OCI-LY1 (cell line): ENCODE measurements at regions not wholly inside any gene's neighbourhood (a gene's known extent, or its start where the extent isn't known, plus 50 kb on each side); places are given as distances from the start of the nearest gene placed in this dataset.
"Not testable (repeated sequence)": the region's sequence is repeated elsewhere in the genome, so short reads cannot be mapped to it uniquely, and the experiment has no call there.

Experiments used
- H2AFZ ChIP-seq: fragments of 200-600 bp; sonication (generic), shearing (Covaris generic); 2 replicates; pipeline ENCODE4 v1.6.0; 2014; ENCODE audit warnings: antibody characterized with exemption, mild to moderate bottlenecking, low read length
- H3F3A ChIP-seq: fragments of 200-600 bp; sonication (generic), shearing (Covaris generic); 2 replicates; pipeline ENCODE4 v1.6.0; 2014; ENCODE audit warnings: mild to moderate bottlenecking, antibody characterized with exemption, low read length, moderate library complexity; ENCODE audit not compliant: insufficient read depth
- H3K27ac ChIP-seq: fragments of 200-600 bp; sonication (generic); 2 replicates; pipeline ENCODE4 v1.5.1; 2014; ENCODE audit warnings: low read length, mixed run types, mild to moderate bottlenecking, low read depth; ENCODE audit not compliant: poor library complexity, severe bottlenecking
- H3K27me3 ChIP-seq: fragments of 200-600 bp; sonication (generic); 2 replicates; pipeline ENCODE4 v1.6.0; 2014; ENCODE audit warnings: antibody characterized with exemption, mild to moderate bottlenecking, low read length, moderate library complexity; ENCODE audit not compliant: insufficient read depth
- H3K36me3 ChIP-seq: fragments of 200-600 bp; sonication (generic); 2 replicates; pipeline ENCODE4 v1.6.1; 2014; ENCODE audit warnings: mild to moderate bottlenecking, antibody characterized with exemption, low read length, moderate library complexity, mixed read lengths; ENCODE audit not compliant: insufficient read depth
- H3K4me1 ChIP-seq: fragments of 200-600 bp; sonication (generic); 2 replicates; pipeline ENCODE4 v1.5.1; 2014; ENCODE audit warnings: mild to moderate bottlenecking, low read length, moderate library complexity; ENCODE audit not compliant: insufficient read depth, severe bottlenecking
- H3K4me2 ChIP-seq: fragments of 200-600 bp; sonication (generic), shearing (Covaris generic); 2 replicates; pipeline ENCODE4 v1.6.1; 2014; ENCODE audit warnings: low read length
- H3K4me3 ChIP-seq: fragments of 200-600 bp; sonication (generic); 2 replicates; pipeline ENCODE4 v1.5.1; 2014; ENCODE audit warnings: low read length, low read depth, mild to moderate bottlenecking, mixed read lengths; ENCODE audit not compliant: poor library complexity, severe bottlenecking
- H3K79me2 ChIP-seq: fragments of 200-600 bp; shearing (Covaris generic); 2 replicates; pipeline ENCODE4 v1.6.1; 2016; ENCODE audit warnings: mixed run types, low read length, mixed read lengths; ENCODE audit not compliant: insufficient read depth
- H3K9ac ChIP-seq: fragments of 200-600 bp; sonication (generic), shearing (Covaris generic); 2 replicates; pipeline ENCODE4 v1.6.1; 2014; ENCODE audit warnings: mild to moderate bottlenecking, low read length, mixed read lengths
- H3K9me2 ChIP-seq: fragments of 200-600 bp; sonication (generic), shearing (Covaris generic); 2 replicates; pipeline ENCODE4 v1.6.1; 2014; ENCODE audit warnings: low read depth, mild to moderate bottlenecking, low read length, mixed read lengths
- H3K9me3 ChIP-seq: fragments of 200-600 bp; shearing (Covaris generic); 2 replicates; pipeline ENCODE4 v1.6.1; 2014; ENCODE audit warnings: low read length, mixed read lengths
- H4K20me1 ChIP-seq: fragments of 200-600 bp; sonication (generic), shearing (Covaris generic); 2 replicates; pipeline ENCODE4 v1.6.0; 2016; ENCODE audit warnings: mild to moderate bottlenecking, low read length; ENCODE audit not compliant: insufficient read depth
- CTCF ChIP-seq: fragments of 200-600 bp; sonication (generic), shearing (Covaris generic); IDR thresholded peaks from 2 replicates; pipeline ENCODE4 v1.5.1; 2017; ENCODE audit warnings: mild to moderate bottlenecking, antibody characterized with exemption, low read length, moderate library complexity, mixed read lengths
- EZH2 ChIP-seq: fragments of 200-600 bp; sonication (generic), shearing (Covaris generic); IDR thresholded peaks from 2 replicates; pipeline ENCODE4 v1.8.0; 2017; ENCODE audit warnings: borderline replicate concordance, mixed run types, mild to moderate bottlenecking, antibody characterized with exemption, low read length, moderate library complexity, mixed read lengths

GRCh38 chr2:6140509-6140908, 448.3 kb downstream of the SOX11 start:
- Histone ChIP-seq H3K27ac (no peak overlapping the region), H3K4me2 (no peak overlapping the region), H3K4me3 (no peak overlapping the region), H4K20me1 (no peaks in the 10 kb centered on the region), H3K79me2 (no peaks in the 10 kb centered on the region), H3K4me1 (no peaks in the 10 kb centered on the region), H3K36me3 (no peaks in the 10 kb centered on the region), H3K9me2 (no peaks in the 10 kb centered on the region), H3F3A (no peaks in the 10 kb centered on the region; the same call in 1 of the 2 replicates), H2AFZ (no peak overlapping the region), H3K27me3 (no peaks in the 10 kb centered on the region), H3K9me3 (peaks cover 16% of the 10 kb centered on the region; the same call in 1 of the 2 replicates), H3K9ac (no peak overlapping the region)
- TF ChIP-seq EZH2: no peak
- TF ChIP-seq CTCF: no peak

- Histone ChIP-seq H3K27me3 (no peaks in the 10 kb centered on the region), H3K9ac (no peak overlapping the region), H3K9me3 (peaks cover 16% of the 10 kb centered on the region; the same call in 1 of the 2 replicates), H3K27ac (no peak overlapping the region), H2AFZ (no peak overlapping the region), H3K4me1 (no peaks in the 10 kb centered on the region), H3K79me2 (no peaks in the 10 kb centered on the region), H4K20me1 (no peaks in the 10 kb centered on the region), H3K4me2 (no peak overlapping the region), H3K9me2 (no peaks in the 10 kb centered on the region), H3K36me3 (no peaks in the 10 kb centered on the region), H3F3A (no peaks in the 10 kb centered on the region; the same call in 1 of the 2 replicates), H3K4me3 (no peak overlapping the region)
- TF ChIP-seq CTCF (no peak), EZH2 (no peak)
Observed at GRCh38 chr2:6143812-6144211, 451.6 kb downstream of the SOX11 start.

GRCh38 chr2:6147215-6147614, 455.0 kb downstream of the SOX11 start:
- H3K4me3 ChIP-seq, H3K9me2 ChIP-seq, H3K4me2 ChIP-seq, H3K4me1 ChIP-seq, H4K20me1 ChIP-seq, H3F3A ChIP-seq, H3K36me3 ChIP-seq, H3K27ac ChIP-seq, H2AFZ ChIP-seq, H3K79me2 ChIP-seq, H3K27me3 ChIP-seq, H3K9ac ChIP-seq: not testable (repeated sequence)
- peaks cover 16% of the 10 kb centered on the region; the same call in 1 of the 2 replicates for H3K9me3 ChIP-seq

- TF ChIP-seq EZH2 (no peak), CTCF (no peak)
- Histone ChIP-seq H3K4me3 (no peak overlapping the region), H3K4me1 (no peaks in the 10 kb centered on the region), H3K9me3 (peaks cover 6% of the 10 kb centered on the region; the same call in 1 of the 2 replicates), H3K27me3 (no peaks in the 10 kb centered on the region), H3K4me2 (no peak overlapping the region), H3K27ac (no peak overlapping the region), H3K9ac (no peak overlapping the region), H3K36me3 (no peaks in the 10 kb centered on the region), H3F3A (no peaks in the 10 kb centered on the region), H3K79me2 (no peaks in the 10 kb centered on the region), H4K20me1 (no peaks in the 10 kb centered on the region), H2AFZ (no peak overlapping the region), H3K9me2 (no peaks in the 10 kb centered on the region)
Observed at GRCh38 chr2:6148882-6149281, 456.7 kb downstream of the SOX11 start.
